Neural progenitor cell (in vitro differentiated cells): ENCODE measurements at regions not wholly inside any gene's neighbourhood (a gene's known extent, or its start where the extent isn't known, plus 50 kb on each side); places are given as distances from the start of the nearest gene placed in this dataset.

ENCODE experiments used
- CTCF ChIP-seq: fragments of 200-600 bp; sonication (generic); IDR thresholded peaks from 2 replicates; pipeline ENCODE4 v1.5.1; 2017; ENCODE audit warnings: antibody characterized with exemption, mild to moderate bottlenecking
- EZH2 ChIP-seq: fragments of 200-600 bp; sonication (generic); IDR thresholded peaks from 2 replicates; pipeline ENCODE4 v1.6.1; 2017; ENCODE audit warnings: antibody characterized with exemption, mild to moderate bottlenecking, moderate library complexity

- TF ChIP-seq CTCF: no peak
- no peak for TF ChIP-seq EZH2
These were observed 304.4 kb downstream of the DMRT2 start for GRCh38 chr9:1354606-1355005.
